ENCODE measurements at regions not wholly inside any gene's neighbourhood (a gene's known extent, or its start where the extent isn't known, plus 50 kb on each side); places are given as distances from the start of the nearest gene placed in this dataset.
A peak's percentile ranks its signal among the peaks of the same experiment; 100 is the strongest.

GRCh38 chr15:36501063-36501678, 78.3 kb upstream of the CDIN1 start:
- Mint-ChIP-seq H3K4me1 (ENCODE audit: low read depth) (no peaks in the 10 kb centered on the region), H3K27me3 (ENCODE audit: low read depth) (peaks cover 9% of the 10 kb centered on the region), H3K9me3 (no peaks in the 10 kb centered on the region), H3K4me3 (no peak overlapping the region), H3K36me3 (ENCODE audit: low read depth) (no peaks in the 10 kb centered on the region), H3K27ac (no peak overlapping the region)
- CTCF ChIA-PET = interaction anchor here (0.9 to 1.7 kb wide), 2 partner anchors 9 to 631 kb away, joined by 3 to 4 read pairs; no protein-coding TSS in a partner anchor
- peak; percentile 34 for DNase-seq
- intact Hi-C loops (cut with micrococcal nuclease) = loop anchor here (1.0 to 10.0 kb wide), 6 partner anchors 64 to 1379 kb away; no protein-coding TSS in a partner anchor

DNA sequence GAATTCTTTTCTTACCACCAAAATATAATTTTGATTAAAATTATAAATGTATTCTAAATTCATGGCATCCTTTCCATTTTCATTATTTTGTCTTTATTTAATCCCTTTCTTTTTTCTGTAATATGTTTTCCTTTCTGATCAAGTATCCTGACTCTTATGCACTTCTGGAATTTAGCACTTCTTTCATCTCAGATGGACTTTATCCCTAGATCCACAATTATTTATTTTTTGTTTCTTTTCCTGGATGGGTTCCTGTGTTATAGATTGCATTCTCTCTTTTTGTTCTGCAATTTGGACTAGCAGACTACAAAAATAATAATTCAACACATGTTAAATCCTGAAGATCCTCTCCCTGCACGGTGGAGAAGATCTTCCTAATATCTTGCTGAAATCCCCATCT, 76.9 kb upstream of the CDIN1 start:
- Mint-ChIP-seq H3K9me3 (no peaks in the 10 kb centered on the region), H3K27ac (no peak overlapping the region), H3K36me3 (ENCODE audit: low read depth) (no peaks in the 10 kb centered on the region), H3K27me3 (ENCODE audit: low read depth) (peaks cover 9% of the 10 kb centered on the region), H3K4me3 (no peak overlapping the region), H3K4me1 (ENCODE audit: low read depth) (no peaks in the 10 kb centered on the region)
- intact Hi-C loops (cut with micrococcal nuclease) = loop anchor here (5.0 to 10.0 kb wide), 4 partner anchors 62 to 985 kb away; no protein-coding TSS in a partner anchor
- CTCF ChIA-PET = no interaction called here
- DNase-seq = no peak

DNA sequence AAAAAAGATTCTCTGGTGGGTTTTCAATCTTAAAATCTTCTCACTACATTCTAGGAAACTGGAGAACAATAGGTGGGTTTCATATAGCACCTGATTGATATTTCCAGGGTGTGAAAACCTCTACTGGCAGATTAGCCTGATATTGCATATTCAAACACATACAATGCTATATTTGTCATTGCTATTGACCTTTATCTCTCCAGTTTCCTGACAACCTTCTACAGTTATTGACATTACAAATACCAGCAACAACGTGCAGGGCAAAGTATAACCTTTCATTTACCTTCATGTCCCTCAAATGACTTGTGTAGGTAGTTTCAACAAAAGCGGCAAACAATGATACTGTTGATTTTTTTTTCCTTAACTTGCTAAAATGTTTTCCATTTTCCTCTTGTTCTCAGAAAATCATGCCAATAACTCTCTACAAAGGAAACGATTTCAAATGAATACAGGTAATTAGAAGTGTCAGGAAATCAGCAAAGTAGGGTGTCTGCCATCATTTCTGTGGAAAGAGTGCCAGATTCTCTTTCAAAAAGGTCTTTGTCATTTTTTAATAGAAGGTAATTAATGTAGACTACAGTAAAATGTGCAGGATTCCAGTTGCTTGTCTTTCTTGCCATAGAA, 72.6 kb upstream of the CDIN1 start:
- Mint-ChIP-seq H3K4me1 (ENCODE audit: low read depth) (no peaks in the 10 kb centered on the region), H3K9me3 (no peaks in the 10 kb centered on the region), H3K27ac (no peak overlapping the region), H3K4me3 (no peak overlapping the region), H3K36me3 (ENCODE audit: low read depth) (no peaks in the 10 kb centered on the region), H3K27me3 (ENCODE audit: low read depth) (peaks cover 8% of the 10 kb centered on the region)
- intact Hi-C loops (cut with micrococcal nuclease) = loop anchor here (10.0 kb wide), 3 partner anchors 58 to 628 kb away; no protein-coding TSS in a partner anchor
- CTCF ChIA-PET = no interaction called here
- DNase-seq = no peak

- intact Hi-C loops (cut with micrococcal nuclease) = loop anchor here (10.0 kb wide), 3 partner anchors 57 to 627 kb away; no protein-coding TSS in a partner anchor
- Mint-ChIP-seq H3K4me3 (no peak overlapping the region), H3K36me3 (ENCODE audit: low read depth) (no peaks in the 10 kb centered on the region), H3K9me3 (no peaks in the 10 kb centered on the region), H3K27ac (no peak overlapping the region), H3K27me3 (ENCODE audit: low read depth) (peaks cover 8% of the 10 kb centered on the region), H3K4me1 (ENCODE audit: low read depth) (no peaks in the 10 kb centered on the region)
- DNase-seq = no peak
- CTCF ChIA-PET = no interaction called here
These were observed 72.0 kb upstream of the CDIN1 start for GRCh38 chr15:36507458-36507857.

GRCh38 chr15:36511594-36511993, 67.8 kb upstream of the CDIN1 start:
- Mint-ChIP-seq H3K4me3 (no peak overlapping the region), H3K4me1 (ENCODE audit: low read depth) (no peaks in the 10 kb centered on the region), H3K9me3 (no peaks in the 10 kb centered on the region), H3K36me3 (ENCODE audit: low read depth) (no peaks in the 10 kb centered on the region), H3K27ac (no peak overlapping the region), H3K27me3 (ENCODE audit: low read depth) (peaks cover 6% of the 10 kb centered on the region)
- CTCF ChIA-PET = no interaction called here
- intact Hi-C loops (cut with micrococcal nuclease) = no loop called here
- DNase-seq = no peak

GRCh38 chr15:36517758-36518157, 61.7 kb upstream of the CDIN1 start:
- Mint-ChIP-seq H3K4me1 (ENCODE audit: low read depth) (no peaks in the 10 kb centered on the region), H3K27me3 (ENCODE audit: low read depth) (peaks cover 15% of the 10 kb centered on the region), H3K36me3 (ENCODE audit: low read depth) (no peaks in the 10 kb centered on the region), H3K4me3 (no peak overlapping the region), H3K27ac (no peak overlapping the region), H3K9me3 (peaks cover 1% of the 10 kb centered on the region)
- CTCF ChIA-PET = no interaction called here
- intact Hi-C loops (cut with micrococcal nuclease) = no loop called here
- no peak for DNase-seq

DNA sequence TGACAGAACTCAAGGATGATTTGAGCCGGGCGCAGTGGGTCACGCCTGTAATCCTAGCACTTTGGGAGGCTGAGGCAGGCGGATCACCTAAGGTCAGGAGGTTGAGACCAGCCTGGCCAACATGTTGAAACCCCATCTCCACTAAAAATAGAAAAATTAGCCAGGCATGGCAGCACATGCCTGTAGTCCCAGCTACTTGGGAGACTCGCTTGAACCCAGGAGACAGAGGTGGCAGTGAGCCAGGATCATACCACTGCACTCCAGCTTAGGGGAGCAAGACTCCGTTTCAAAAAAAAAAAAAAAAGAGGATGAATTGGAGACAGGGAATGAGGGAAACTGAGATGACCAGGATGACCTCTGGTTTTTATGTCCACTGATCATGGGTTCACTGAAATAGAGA, 60.4 kb upstream of the CDIN1 start:
- intact Hi-C loops (cut with micrococcal nuclease) = no loop called here
- no peak for DNase-seq
- no peak overlapping the region for H3K4me3 Mint-ChIP-seq
- no peaks in the 10 kb centered on the region for H3K36me3 Mint-ChIP-seq (ENCODE audit: low read depth)
- no peak overlapping the region for H3K27ac Mint-ChIP-seq
- CTCF ChIA-PET = no interaction called here
- H3K9me3 Mint-ChIP-seq = peaks cover 1% of the 10 kb centered on the region
- H3K4me1 Mint-ChIP-seq (ENCODE audit: low read depth) = no peaks in the 10 kb centered on the region
- H3K27me3 Mint-ChIP-seq (ENCODE audit: low read depth) = peaks cover 15% of the 10 kb centered on the region

- CTCF ChIA-PET = interaction anchor here (0.5 kb wide), 1 partner anchor 774 kb away, joined by 3 read pairs; no protein-coding TSS in a partner anchor
- DNase-seq = no peak
- peaks cover 1% of the 10 kb centered on the region for H3K9me3 Mint-ChIP-seq
- intact Hi-C loops (cut with micrococcal nuclease) = no loop called here
- H3K27me3 Mint-ChIP-seq (ENCODE audit: low read depth) = peaks cover 6% of the 10 kb centered on the region
- no peak overlapping the region for H3K27ac Mint-ChIP-seq
- no peaks in the 10 kb centered on the region for H3K4me1 Mint-ChIP-seq (ENCODE audit: low read depth)
- no peaks in the 10 kb centered on the region for H3K36me3 Mint-ChIP-seq (ENCODE audit: low read depth)
- no peak overlapping the region for H3K4me3 Mint-ChIP-seq
These were observed 54.0 kb upstream of the CDIN1 start for GRCh38 chr15:36525430-36525829.

DNA sequence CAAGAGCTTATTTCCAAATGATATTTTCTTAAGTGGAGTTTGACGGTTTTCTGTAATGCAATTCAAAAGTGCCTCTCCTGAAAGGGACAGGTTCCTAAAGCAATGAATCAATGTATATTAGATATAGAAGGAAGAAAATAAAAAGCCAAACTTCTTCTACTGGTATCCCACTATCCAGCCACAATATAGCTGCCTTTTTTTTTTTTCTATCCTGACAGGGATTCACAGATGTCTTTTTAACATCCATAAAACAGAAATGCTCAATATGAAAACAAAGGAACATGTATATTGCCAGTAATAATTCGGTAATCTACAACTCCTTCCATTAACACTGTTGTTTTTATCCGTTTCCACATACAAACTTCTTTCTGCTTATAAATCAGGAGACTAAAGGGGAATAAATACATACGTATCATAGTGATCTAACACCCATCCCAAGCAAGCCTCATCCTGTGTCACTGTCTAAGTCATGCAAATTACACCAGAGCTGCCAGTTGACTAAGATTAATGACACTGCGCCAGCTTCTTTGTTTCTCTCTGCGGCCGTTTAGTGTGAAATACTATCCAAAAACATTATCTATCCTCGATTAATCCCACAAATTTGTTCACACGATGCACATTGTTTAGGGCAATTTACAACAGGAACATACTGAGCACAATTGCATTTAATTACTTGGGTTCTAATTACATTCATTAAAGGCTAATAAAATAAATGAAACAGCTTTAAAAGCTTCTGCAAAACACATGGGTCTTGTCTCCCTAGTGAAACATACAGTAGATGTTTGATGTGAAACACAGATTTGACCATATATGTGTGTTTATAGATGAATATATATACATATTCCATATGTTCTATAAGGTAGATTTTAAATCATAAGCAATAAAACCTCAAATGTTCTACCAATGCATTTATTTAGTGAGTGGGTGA, 51.9 kb upstream of the CDIN1 start:
- Mint-ChIP-seq H3K27me3 (ENCODE audit: low read depth) (peaks cover 11% of the 10 kb centered on the region), H3K36me3 (ENCODE audit: low read depth) (no peaks in the 10 kb centered on the region), H3K4me1 (ENCODE audit: low read depth) (no peaks in the 10 kb centered on the region), H3K27ac (no peak overlapping the region), H3K9me3 (no peaks in the 10 kb centered on the region), H3K4me3 (no peak overlapping the region)
- intact Hi-C loops (cut with micrococcal nuclease) = no loop called here
- no peak for DNase-seq
- CTCF ChIA-PET = no interaction called here

- intact Hi-C loops (cut with micrococcal nuclease) = no loop called here
- no peaks in the 10 kb centered on the region for H3K4me1 Mint-ChIP-seq (ENCODE audit: low read depth)
- H3K36me3 Mint-ChIP-seq (ENCODE audit: low read depth) = no peaks in the 10 kb centered on the region
- DNase-seq = no peak
- H3K4me3 Mint-ChIP-seq = no peak overlapping the region
- CTCF ChIA-PET = no interaction called here
- H3K27ac Mint-ChIP-seq = no peak overlapping the region
- peaks cover 13% of the 10 kb centered on the region for H3K27me3 Mint-ChIP-seq (ENCODE audit: low read depth)
- no peaks in the 10 kb centered on the region for H3K9me3 Mint-ChIP-seq
These were observed 50.0 kb upstream of the CDIN1 start for GRCh38 chr15:36529296-36530011.
